ENCODE measurements at regions not wholly inside any gene's neighbourhood (a gene's known extent, or its start where the extent isn't known, plus 50 kb on each side); places are given as distances from the start of the nearest gene placed in this dataset.

DNA sequence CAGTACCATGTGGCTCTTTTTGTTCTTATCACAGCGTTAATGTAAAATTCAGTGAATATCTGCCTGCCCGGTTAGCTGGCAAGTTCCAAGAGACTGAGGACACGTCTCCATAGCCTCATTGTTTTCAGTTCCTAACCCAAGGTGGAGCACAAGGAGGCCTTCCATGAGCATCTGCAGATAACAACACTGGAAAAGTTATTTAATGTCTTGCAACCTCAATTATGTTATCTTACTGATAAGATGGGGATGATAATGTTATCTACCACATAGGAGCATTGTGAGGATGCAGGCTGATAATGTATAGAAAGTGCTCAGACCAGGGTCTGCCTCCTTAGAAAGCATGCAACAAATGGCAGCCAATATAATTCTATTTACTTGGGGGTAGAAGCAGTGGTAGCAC, 109.6 kb upstream of the DNAH14 start:
- no peak overlapping the region for H3K4me3 ChIP-seq (ENCODE audit: extremely low read depth in 1 of 4, insufficient read depth in 2 of 4, low read depth in 3 of 4, low read length in 4 of 4)
- peaks cover 0 to 3% (median 0%) of the 10 kb centered on the region in 4 experiments; a peak in 1 of 8 replicates for H3K36me3 ChIP-seq (ENCODE audit: control insufficient read depth in 2 of 4, insufficient read depth in 4 of 4, low read length in 3 of 4)
- POLR2A ChIA-PET (ENCODE audit: partially characterized antibody) = no interaction called here
- no peak overlapping the region for H3K4me2 ChIP-seq (ENCODE audit: insufficient read depth in 1 of 2, low read depth in 2 of 2, low read length in 2 of 2)
- no peak overlapping the region for H3K23ac ChIP-seq (ENCODE audit: insufficient read length)
- H4K91ac ChIP-seq (replicated peaks; ENCODE audit: insufficient read length, low read length) = no peak overlapping the region
- H2BK120ac ChIP-seq (replicated peaks; ENCODE audit: low read depth, low read length) = no peak overlapping the region
- FAIRE-seq = no peak
- H3K56ac ChIP-seq (replicated peaks; ENCODE audit: insufficient read length, low read depth, low read length) = no peak overlapping the region
- H4K5ac ChIP-seq (ENCODE audit: insufficient read length, low read depth, low read length) = no peak overlapping the region
- no peaks in the 10 kb centered on the region for H3K27me3 ChIP-seq (replicated peaks in 1 of 4; ENCODE audit: control insufficient read depth in 3 of 4, extremely low read depth in 1 of 4, insufficient read depth in 3 of 4, low read length in 3 of 4)
- H2AFZ ChIP-seq (ENCODE audit: low read length) = no peak overlapping the region
- H2BK15ac ChIP-seq (ENCODE audit: low read length) = no peak overlapping the region
- no peak overlapping the region for H2AK5ac ChIP-seq (ENCODE audit: low read depth, low read length)
- H3K18ac ChIP-seq (ENCODE audit: extremely low read depth, low read length) = no peak overlapping the region
- no peak overlapping the region for H2BK12ac ChIP-seq (ENCODE audit: low read depth, low read length)
- no peaks in the 10 kb centered on the region for H3K79me2 ChIP-seq (ENCODE audit: control insufficient read depth in 1 of 2, insufficient read depth in 2 of 2, low read length in 2 of 2)
- H2BK20ac ChIP-seq (ENCODE audit: low read length) = no peak overlapping the region
- no peak overlapping the region for H3K14ac ChIP-seq (ENCODE audit: insufficient read length)
- DNase-seq (ENCODE audit: low read depth in 1 of 2, low spot score in 2 of 2) = no peak
- H3K27ac ChIP-seq (ENCODE audit: low read depth, low read length) = no peak overlapping the region
- no peak overlapping the region for H3K9ac ChIP-seq (replicated peaks in 1 of 4; ENCODE audit: extremely low read depth in 1 of 4, low read depth in 3 of 4, low read length in 3 of 4)
- no peaks in the 10 kb centered on the region for H4K20me1 ChIP-seq (replicated peaks in 1 of 2; ENCODE audit: control insufficient read depth in 1 of 2, insufficient read depth in 2 of 2, low read length in 2 of 2)
- no peaks in the 10 kb centered on the region for H3K4me1 ChIP-seq (replicated peaks in 1 of 4; ENCODE audit: control insufficient read depth in 3 of 4, insufficient read depth in 4 of 4, low read length in 3 of 4)
- H3K9me3 ChIP-seq (ENCODE audit: insufficient read depth in 2 of 2, low read depth in 1 of 2, low read length in 1 of 2) = peaks cover 13 to 14% of the 10 kb centered on the region in 2 experiments; a peak in 3 of 4 replicates
- no peak overlapping the region for H4K8ac ChIP-seq (ENCODE audit: extremely low read depth, insufficient read depth, low read length)
- CTCF ChIA-PET (ENCODE audit: partially characterized antibody) = interaction anchor here (1.3 to 2.9 kb wide), 2 partner anchors 31 to 118 kb away, joined by 4 to 12 read pairs; no protein-coding TSS in a partner anchor
- H3K4ac ChIP-seq (replicated peaks; ENCODE audit: insufficient read length, low read depth, low read length) = no peak overlapping the region
- H3K23me2 ChIP-seq (ENCODE audit: low read depth, low read length) = no peaks in the 10 kb centered on the region
- WGBS, 2 experiments (ENCODE audit: extremely low coverage in 1 of 2, insufficient coverage in 1 of 2, insufficient read length in 1 of 2, insufficient replicate concordance in 2 of 2, low coverage in 1 of 2, low lambda C conversion rate in 2 of 2, missing lambda C conversion rate in 1 of 2) = 90% methylated on average over 3 of the region's 3 CpGs; no CpG with 5 or more reads in 1 of the 2 experiments
- no peaks in the 10 kb centered on the region for H3K79me1 ChIP-seq (ENCODE audit: low read depth, low read length)
- no peak overlapping the region for H2BK5ac ChIP-seq (ENCODE audit: low read depth, low read length)
- no peak for TF ChIP-seq RFX5 (IDR thresholded peaks at IDR 0.05; ENCODE audit: borderline replicate concordance, low read depth, low read length)
- TF ChIP-seq, protein P1, sequence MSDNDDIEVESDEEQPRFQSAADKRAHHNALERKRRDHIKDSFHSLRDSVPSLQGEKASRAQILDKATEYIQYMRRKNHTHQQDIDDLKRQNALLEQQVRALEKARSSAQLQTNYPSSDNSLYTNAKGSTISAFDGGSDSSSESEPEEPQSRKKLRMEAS (IDR thresholded peaks at IDR 0.05) = no peak
